WTC11 (cell line): ENCODE measurements at regions not wholly inside any gene's neighbourhood (a gene's known extent, or its start where the extent isn't known, plus 50 kb on each side); places are given as distances from the start of the nearest gene placed in this dataset.

Experiments
- ATAC-seq: fragments of 200-7000 bp; cut with Tn5 transposase; 2 replicates; pipeline ENCODE4 v1.10.0; 2021; ENCODE audit warnings: mild to moderate bottlenecking, moderate library complexity
- CTCF ChIA-PET: fragments of 300-600 bp; sonication (Branson Sonifier 250); formaldehyde crosslinking; loops from one replicate; lab custom pipeline; 2021; ENCODE audit warnings: antibody characterized with exemption; lab: Charles Lee
- POLR2A ChIA-PET: fragments of 350-600 bp; sonication (Branson Sonifier 250); formaldehyde crosslinking; loops from one replicate; lab custom pipeline; 2021; ENCODE audit warnings: antibody characterized with exemption; lab: Charles Lee
- DNase-seq: peaks from one replicate; pipeline ENCODE4 v3.0.0; 2021; ENCODE audit warnings: low spot score
- H3K27ac Mint-ChIP-seq: 2 replicates; pipeline ENCODE4 v1.8.0; 2021; ENCODE audit warnings: mixed read lengths
- H3K27me3 Mint-ChIP-seq: 2 replicates; pipeline ENCODE4 v1.8.0; 2021; ENCODE audit warnings: low read depth, mild to moderate bottlenecking, moderate library complexity, mixed read lengths
- H3K36me3 Mint-ChIP-seq: 2 replicates; pipeline ENCODE4 v1.8.0; 2021; ENCODE audit warnings: mixed read lengths
- H3K4me1 Mint-ChIP-seq: 2 replicates; pipeline ENCODE4 v1.8.0; 2022; ENCODE audit warnings: mixed read lengths
- H3K4me3 Mint-ChIP-seq: 2 replicates; pipeline ENCODE4 v1.8.0; 2021; ENCODE audit warnings: mild to moderate bottlenecking, moderate library complexity, mixed read lengths
- H3K9me3 Mint-ChIP-seq: 2 replicates; pipeline ENCODE4 v1.8.0; 2021; ENCODE audit warnings: mixed read lengths
- AFF4 ChIP-seq: sonication (generic); formaldehyde crosslinking; IDR thresholded peaks from 2 replicates; pipeline ENCODE4 v1.8.1; 2023; ENCODE audit warnings: mild to moderate bottlenecking, missing genetic modification reagents, borderline replicate concordance
- ATF1 ChIP-seq: sonication (generic); formaldehyde crosslinking; IDR thresholded peaks from 2 replicates; pipeline ENCODE4 v1.8.1; 2023; ENCODE audit warnings: mild to moderate bottlenecking, moderate library complexity, missing genetic modification reagents
- ESRRA ChIP-seq: sonication (generic); formaldehyde crosslinking; IDR thresholded peaks from 2 replicates; pipeline ENCODE4 v1.8.1; 2022; ENCODE audit warnings: mild to moderate bottlenecking, missing genetic modification reagents, borderline replicate concordance
- ETV6 ChIP-seq: sonication (generic); formaldehyde crosslinking; IDR thresholded peaks from 2 replicates; pipeline ENCODE4 v1.8.1; 2022; ENCODE audit warnings: mild to moderate bottlenecking, missing genetic modification reagents
- GABPB1 ChIP-seq: sonication (generic); formaldehyde crosslinking; IDR thresholded peaks from 2 replicates; pipeline ENCODE4 v1.8.1; 2023; ENCODE audit warnings: mild to moderate bottlenecking, missing genetic modification reagents
- HMGA2 ChIP-seq: fragments of 250-450 bp; sonication (Bioruptor Pico); IDR thresholded peaks from 2 replicates; pipeline ENCODE4 v1.4.0; 2021; ENCODE audit warnings: mild to moderate bottlenecking, moderate library complexity
- HMGXB4 ChIP-seq: sonication (generic); formaldehyde crosslinking; IDR thresholded peaks from 2 replicates; pipeline ENCODE4 v1.8.1; 2023; ENCODE audit warnings: mild to moderate bottlenecking, moderate library complexity, missing genetic modification reagents
- IRF1 ChIP-seq: sonication (generic); formaldehyde crosslinking; IDR thresholded peaks from 2 replicates; pipeline ENCODE4 v1.8.0; 2023; ENCODE audit warnings: missing genetic modification reagents
- IRF2 ChIP-seq: sonication (generic); formaldehyde crosslinking; IDR thresholded peaks from 2 replicates; pipeline ENCODE4 v1.8.0; 2022; ENCODE audit warnings: low read depth, missing genetic modification reagents, borderline replicate concordance
- JUN ChIP-seq: sonication (generic); formaldehyde crosslinking; IDR thresholded peaks from 2 replicates; pipeline ENCODE4 v1.8.0; 2023; ENCODE audit warnings: mild to moderate bottlenecking, missing genetic modification reagents
- KAT7 ChIP-seq: sonication (generic); formaldehyde crosslinking; IDR thresholded peaks from 2 replicates; pipeline ENCODE4 v1.8.1; 2023; ENCODE audit warnings: missing genetic modification reagents, mild to moderate bottlenecking, borderline replicate concordance
- MAX ChIP-seq: sonication (generic); formaldehyde crosslinking; IDR thresholded peaks from 2 replicates; pipeline ENCODE4 v1.8.0; 2022; ENCODE audit warnings: mild to moderate bottlenecking, missing genetic modification reagents
- MXD4 ChIP-seq: fragments of 250-450 bp; sonication (Bioruptor Pico); IDR thresholded peaks from 2 replicates; pipeline ENCODE4 v1.8.0; 2021; ENCODE audit warnings: mild to moderate bottlenecking, moderate library complexity, borderline replicate concordance
- SMAD3 ChIP-seq: sonication (generic); formaldehyde crosslinking; IDR thresholded peaks from 2 replicates; pipeline ENCODE4 v1.8.0; 2022; ENCODE audit warnings: missing genetic modification reagents, mild to moderate bottlenecking, borderline replicate concordance
- TEAD1 ChIP-seq: sonication (generic); formaldehyde crosslinking; IDR thresholded peaks from 2 replicates; pipeline ENCODE4 v1.8.0; 2022; ENCODE audit warnings: mild to moderate bottlenecking, missing genetic modification reagents
- ZBTB21 ChIP-seq: sonication (generic); formaldehyde crosslinking; IDR thresholded peaks from 2 replicates; pipeline ENCODE4 v1.8.1; 2023; ENCODE audit warnings: mild to moderate bottlenecking, missing genetic modification reagents, borderline replicate concordance
- ZMAT4 ChIP-seq: fragments of 250-450 bp; sonication (Bioruptor Pico); IDR thresholded peaks from 2 replicates; pipeline ENCODE4 v1.9.0; 2021; ENCODE audit warnings: mild to moderate bottlenecking
- ZNF317 ChIP-seq: sonication (generic); formaldehyde crosslinking; IDR thresholded peaks from 2 replicates; pipeline ENCODE4 v1.8.1; 2023; ENCODE audit warnings: low read depth, mild to moderate bottlenecking, moderate library complexity, missing genetic modification reagents, borderline replicate concordance
- TF ChIP-seq, protein P1 (sequence below): sonication (generic); formaldehyde crosslinking; IDR thresholded peaks from 2 replicates; pipeline ENCODE4 v1.8.1; 2023; ENCODE audit warnings: mild to moderate bottlenecking, missing genetic modification reagents, moderate library complexity
- TF ChIP-seq, protein P2 (sequence below): sonication (generic); formaldehyde crosslinking; conservative IDR thresholded peaks from 2 replicates; pipeline ENCODE4 v1.8.1; 2022; ENCODE audit warnings: mild to moderate bottlenecking, missing genetic modification reagents
- TF ChIP-seq, protein P3 (sequence below): fragments of 250-450 bp; sonication (Bioruptor Pico); IDR thresholded peaks from 2 replicates; pipeline ENCODE4 v1.8.0; 2021; ENCODE audit warnings: mild to moderate bottlenecking
- TF ChIP-seq, protein P4 (sequence below): sonication (generic); formaldehyde crosslinking; IDR thresholded peaks from 2 replicates; pipeline ENCODE4 v1.8.1; 2023; ENCODE audit warnings: mild to moderate bottlenecking, missing genetic modification reagents

DNA sequence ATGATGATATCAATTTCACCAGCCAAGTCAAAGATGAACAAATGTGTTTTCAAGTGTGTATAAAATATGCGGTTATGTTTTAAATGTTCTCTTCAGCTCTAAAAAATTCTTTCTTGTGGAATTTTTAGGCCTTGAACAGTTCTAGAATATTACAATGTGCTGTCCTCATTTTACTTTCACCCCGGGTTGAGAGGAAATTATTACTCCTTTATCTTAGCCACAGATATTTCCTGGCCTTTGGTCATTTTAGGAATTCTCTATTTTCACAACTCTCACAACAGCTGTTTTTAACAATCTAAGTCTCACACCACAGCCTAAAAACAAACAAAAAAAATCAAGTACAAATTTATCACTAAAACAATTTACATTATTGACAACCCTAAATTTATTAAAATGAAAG lies 112.2 kb upstream of the HGF start:
- TF ChIP-seq MAX (CRISPR knock-in tag): no peak
- TF ChIP-seq, protein P1, sequence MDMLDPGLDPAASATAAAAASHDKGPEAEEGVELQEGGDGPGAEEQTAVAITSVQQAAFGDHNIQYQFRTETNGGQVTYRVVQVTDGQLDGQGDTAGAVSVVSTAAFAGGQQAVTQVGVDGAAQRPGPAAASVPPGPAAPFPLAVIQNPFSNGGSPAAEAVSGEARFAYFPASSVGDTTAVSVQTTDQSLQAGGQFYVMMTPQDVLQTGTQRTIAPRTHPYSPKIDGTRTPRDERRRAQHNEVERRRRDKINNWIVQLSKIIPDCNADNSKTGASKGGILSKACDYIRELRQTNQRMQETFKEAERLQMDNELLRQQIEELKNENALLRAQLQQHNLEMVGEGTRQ (CRISPR knock-in tag): no peak
- Mint-ChIP-seq H3K4me3 (no peak overlapping the region), H3K4me1 (no peaks in the 10 kb centered on the region), H3K9me3 (no peaks in the 10 kb centered on the region), H3K36me3 (no peaks in the 10 kb centered on the region), H3K27me3 (no peaks in the 10 kb centered on the region), H3K27ac (no peak overlapping the region)
- ChIA-PET CTCF (no interaction called here), POLR2A (no interaction called here)
- no peak for ATAC-seq
- DNase-seq: no peak

DNA sequence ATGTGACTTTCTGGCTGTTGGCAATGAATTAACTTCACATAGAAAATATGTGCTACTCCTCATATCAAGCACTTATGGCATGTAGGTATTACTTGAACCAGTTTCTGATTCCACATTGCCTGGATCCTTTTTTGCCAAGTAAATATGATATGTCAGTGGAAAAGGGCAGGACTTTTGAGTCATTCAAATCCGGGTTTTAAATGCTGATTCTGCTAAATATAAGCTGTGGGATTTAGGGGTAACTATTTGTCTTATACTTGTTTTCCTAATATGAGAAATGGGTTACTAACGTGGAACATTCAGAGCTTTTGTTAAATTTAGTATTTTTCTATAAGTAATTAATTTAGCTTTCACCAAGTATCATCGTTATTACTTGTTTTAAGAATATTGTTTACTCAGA lies 108.0 kb upstream of the HGF start:
- no peak for ATAC-seq
- ChIA-PET CTCF (no interaction called here), POLR2A (no interaction called here)
- no peaks in the 10 kb centered on the region for H3K9me3 Mint-ChIP-seq
- H3K36me3 Mint-ChIP-seq: no peaks in the 10 kb centered on the region
- TF ChIP-seq GABPB1 (no peak), ESRRA (no peak), AFF4 (CRISPR knock-in tag) (no peak), ZMAT4 (no peak), ZBTB21 (CRISPR knock-in tag) (no peak), ATF1 (no peak), JUN (CRISPR knock-in tag) (no peak), SMAD3 (no peak), HMGA2 (CRISPR knock-in tag) (no peak)
- TF ChIP-seq, protein P2, sequence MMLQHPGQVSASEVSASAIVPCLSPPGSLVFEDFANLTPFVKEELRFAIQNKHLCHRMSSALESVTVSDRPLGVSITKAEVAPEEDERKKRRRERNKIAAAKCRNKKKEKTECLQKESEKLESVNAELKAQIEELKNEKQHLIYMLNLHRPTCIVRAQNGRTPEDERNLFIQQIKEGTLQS (CRISPR knock-in tag): no peak
- TF ChIP-seq, all 79 proteins: peak for 0
- Mint-ChIP-seq H3K27me3 (no peaks in the 10 kb centered on the region), H3K27ac (no peak overlapping the region), H3K4me3 (no peak overlapping the region), H3K4me1 (no peaks in the 10 kb centered on the region)
- no peak for DNase-seq

GRCh38 chr7:81873559-81873958 lies 103.7 kb upstream of the HGF start:
- H3K9me3 Mint-ChIP-seq: no peaks in the 10 kb centered on the region
- ChIA-PET POLR2A (no interaction called here), CTCF (no interaction called here)
- H3K4me1 Mint-ChIP-seq: no peaks in the 10 kb centered on the region
- ATAC-seq (no peak), DNase-seq (no peak)
- no peaks in the 10 kb centered on the region for H3K36me3 Mint-ChIP-seq
- H3K27me3 Mint-ChIP-seq: no peaks in the 10 kb centered on the region
- no peak overlapping the region for H3K4me3 Mint-ChIP-seq
- H3K27ac Mint-ChIP-seq: no peak overlapping the region
- TF ChIP-seq MXD4 (CRISPR knock-in tag) (no peak), HMGXB4 (no peak), IRF2 (CRISPR knock-in tag) (no peak), IRF1 (CRISPR knock-in tag) (no peak), KAT7 (CRISPR knock-in tag) (no peak), TEAD1 (CRISPR knock-in tag) (no peak), ZNF317 (CRISPR knock-in tag) (no peak), ETV6 (CRISPR knock-in tag) (no peak)
- TF ChIP-seq, protein P3, sequence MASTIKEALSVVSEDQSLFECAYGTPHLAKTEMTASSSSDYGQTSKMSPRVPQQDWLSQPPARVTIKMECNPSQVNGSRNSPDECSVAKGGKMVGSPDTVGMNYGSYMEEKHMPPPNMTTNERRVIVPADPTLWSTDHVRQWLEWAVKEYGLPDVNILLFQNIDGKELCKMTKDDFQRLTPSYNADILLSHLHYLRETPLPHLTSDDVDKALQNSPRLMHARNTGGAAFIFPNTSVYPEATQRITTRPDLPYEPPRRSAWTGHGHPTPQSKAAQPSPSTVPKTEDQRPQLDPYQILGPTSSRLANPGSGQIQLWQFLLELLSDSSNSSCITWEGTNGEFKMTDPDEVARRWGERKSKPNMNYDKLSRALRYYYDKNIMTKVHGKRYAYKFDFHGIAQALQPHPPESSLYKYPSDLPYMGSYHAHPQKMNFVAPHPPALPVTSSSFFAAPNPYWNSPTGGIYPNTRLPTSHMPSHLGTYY: no peak
- TF ChIP-seq, protein P4, sequence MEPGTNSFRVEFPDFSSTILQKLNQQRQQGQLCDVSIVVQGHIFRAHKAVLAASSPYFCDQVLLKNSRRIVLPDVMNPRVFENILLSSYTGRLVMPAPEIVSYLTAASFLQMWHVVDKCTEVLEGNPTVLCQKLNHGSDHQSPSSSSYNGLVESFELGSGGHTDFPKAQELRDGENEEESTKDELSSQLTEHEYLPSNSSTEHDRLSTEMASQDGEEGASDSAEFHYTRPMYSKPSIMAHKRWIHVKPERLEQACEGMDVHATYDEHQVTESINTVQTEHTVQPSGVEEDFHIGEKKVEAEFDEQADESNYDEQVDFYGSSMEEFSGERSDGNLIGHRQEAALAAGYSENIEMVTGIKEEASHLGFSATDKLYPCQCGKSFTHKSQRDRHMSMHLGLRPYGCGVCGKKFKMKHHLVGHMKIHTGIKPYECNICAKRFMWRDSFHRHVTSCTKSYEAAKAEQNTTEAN (CRISPR knock-in tag): no peak
- TF ChIP-seq, protein P1 (CRISPR knock-in tag): no peak
